ENCODE measurements at regions not wholly inside any gene's neighbourhood (a gene's known extent, or its start where the extent isn't known, plus 50 kb on each side); places are given as distances from the start of the nearest gene placed in this dataset.

DNA sequence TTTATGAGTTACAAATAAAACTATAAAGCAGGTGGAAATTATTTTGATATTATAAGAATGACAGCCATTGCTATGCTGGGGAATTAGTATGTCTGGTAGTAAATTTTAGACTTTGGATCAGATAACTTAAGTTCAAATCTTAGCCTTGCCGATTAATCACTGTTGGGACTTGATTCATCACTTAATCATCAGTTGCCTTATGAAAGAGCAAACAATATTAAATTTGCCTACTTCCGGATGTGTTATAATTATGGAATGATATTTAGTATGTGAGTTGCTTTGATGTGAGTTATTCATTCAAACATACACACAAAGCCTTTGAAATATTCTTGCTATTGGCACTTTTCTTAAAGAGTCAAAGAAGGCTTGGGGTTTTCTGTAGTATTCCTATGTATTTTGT lies 717.7 kb downstream of the BRINP1 start (continued):
- TF ChIP-seq, protein P1, sequence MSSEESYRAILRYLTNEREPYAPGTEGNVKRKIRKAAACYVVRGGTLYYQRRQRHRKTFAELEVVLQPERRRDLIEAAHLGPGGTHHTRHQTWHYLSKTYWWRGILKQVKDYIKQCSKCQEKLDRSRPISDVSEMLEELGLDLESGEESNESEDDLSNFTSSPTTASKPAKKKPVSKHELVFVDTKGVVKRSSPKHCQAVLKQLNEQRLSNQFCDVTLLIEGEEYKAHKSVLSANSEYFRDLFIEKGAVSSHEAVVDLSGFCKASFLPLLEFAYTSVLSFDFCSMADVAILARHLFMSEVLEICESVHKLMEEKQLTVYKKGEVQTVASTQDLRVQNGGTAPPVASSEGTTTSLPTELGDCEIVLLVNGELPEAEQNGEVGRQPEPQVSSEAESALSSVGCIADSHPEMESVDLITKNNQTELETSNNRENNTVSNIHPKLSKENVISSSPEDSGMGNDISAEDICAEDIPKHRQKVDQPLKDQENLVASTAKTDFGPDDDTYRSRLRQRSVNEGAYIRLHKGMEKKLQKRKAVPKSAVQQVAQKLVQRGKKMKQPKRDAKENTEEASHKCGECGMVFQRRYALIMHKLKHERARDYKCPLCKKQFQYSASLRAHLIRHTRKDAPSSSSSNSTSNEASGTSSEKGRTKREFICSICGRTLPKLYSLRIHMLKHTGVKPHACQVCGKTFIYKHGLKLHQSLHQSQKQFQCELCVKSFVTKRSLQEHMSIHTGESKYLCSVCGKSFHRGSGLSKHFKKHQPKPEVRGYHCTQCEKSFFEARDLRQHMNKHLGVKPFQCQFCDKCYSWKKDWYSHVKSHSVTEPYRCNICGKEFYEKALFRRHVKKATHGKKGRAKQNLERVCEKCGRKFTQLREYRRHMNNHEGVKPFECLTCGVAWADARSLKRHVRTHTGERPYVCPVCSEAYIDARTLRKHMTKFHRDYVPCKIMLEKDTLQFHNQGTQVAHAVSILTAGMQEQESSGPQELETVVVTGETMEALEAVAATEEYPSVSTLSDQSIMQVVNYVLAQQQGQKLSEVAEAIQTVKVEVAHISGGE (CRISPR knock-in tag; IDR thresholded peaks at IDR 0.05): no peak
- TF ChIP-seq MYB (IDR thresholded peaks at IDR 0.05; ENCODE audit: borderline replicate concordance, low read depth, low read length) (no peak), HDAC6 (IDR thresholded peaks at IDR 0.05; ENCODE audit: unreplicated experiment) (no peak), ZZZ3 (IDR thresholded peaks at IDR 0.05; ENCODE audit: control insufficient read depth, insufficient read length, low read depth) (no peak), PML (IDR thresholded peaks at IDR 0.05; ENCODE audit: low read length) (no peak), NFYA (IDR thresholded peaks at IDR 0.05; ENCODE audit: borderline replicate concordance, low read depth, low read length) (no peak), ATF7 (IDR thresholded peaks at IDR 0.05; ENCODE audit: low read depth) (no peak)

DNA sequence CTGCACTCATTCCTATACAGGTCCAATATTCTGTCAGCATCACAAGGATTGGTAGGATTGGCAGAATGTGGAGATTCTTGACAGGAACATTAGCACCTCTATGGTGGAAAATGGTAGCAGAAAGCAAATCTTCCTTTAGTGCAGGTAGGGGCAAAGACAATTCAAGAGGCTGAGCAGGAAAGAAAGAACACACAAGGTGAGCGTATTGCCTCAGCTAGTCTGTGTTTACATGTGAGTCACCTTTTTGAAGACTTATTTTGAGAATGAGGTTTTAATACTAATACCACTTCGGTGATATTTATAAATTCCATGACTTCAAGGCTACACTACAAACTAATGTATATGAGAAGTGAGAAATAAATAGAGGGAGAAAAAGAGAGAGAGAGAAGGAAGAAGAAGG lies 717.0 kb downstream of the BRINP1 start:
- H3K27me3 ChIP-seq (replicated peaks in 1 of 2; ENCODE audit: control insufficient read depth in 2 of 2, insufficient read depth in 2 of 2, low read length in 1 of 2): no peaks in the 10 kb centered on the region
- H3K4me1 ChIP-seq (ENCODE audit: control insufficient read depth, insufficient read depth, low read length): no peaks in the 10 kb centered on the region
- H3K9ac ChIP-seq (ENCODE audit: control insufficient read depth, insufficient read depth, low read length): no peak overlapping the region
- no peaks in the 10 kb centered on the region for H3K9me3 ChIP-seq (replicated peaks; ENCODE audit: control insufficient read depth, insufficient read depth, low read length)
- 2% methylated on average over 2 of the region's 2 CpGs for WGBS (ENCODE audit: insufficient coverage, insufficient replicate concordance, low lambda C conversion rate, missing lambda C conversion rate)
- H3K4me3 ChIP-seq: no peak overlapping the region
- CTCF ChIA-PET: no interaction called here
- in situ Hi-C loops (cut with MboI) (no loop called here), intact Hi-C loops (cut with micrococcal nuclease; ENCODE audit: unreplicated experiment) (no loop called here)
- SMC1A ChIA-PET (ENCODE audit: uncharacterized antibody, unreplicated experiment): no interaction called here
- DNase-seq (ENCODE audit: low read depth, low spot score) (no peak), FAIRE-seq (no peak), ATAC-seq (no peak)
- no TSS peak for BruUV-seq (replicated peaks)
- POLR2A ChIA-PET: no interaction called here
- H4K20me1 ChIP-seq (ENCODE audit: control insufficient read depth, insufficient read depth): no peaks in the 10 kb centered on the region
- H3K79me2 ChIP-seq (ENCODE audit: control insufficient read depth, insufficient read depth, low read length): no peaks in the 10 kb centered on the region
- RAD21 ChIA-PET (ENCODE audit: unreplicated experiment): no interaction called here
- TF ChIP-seq, protein P2, sequence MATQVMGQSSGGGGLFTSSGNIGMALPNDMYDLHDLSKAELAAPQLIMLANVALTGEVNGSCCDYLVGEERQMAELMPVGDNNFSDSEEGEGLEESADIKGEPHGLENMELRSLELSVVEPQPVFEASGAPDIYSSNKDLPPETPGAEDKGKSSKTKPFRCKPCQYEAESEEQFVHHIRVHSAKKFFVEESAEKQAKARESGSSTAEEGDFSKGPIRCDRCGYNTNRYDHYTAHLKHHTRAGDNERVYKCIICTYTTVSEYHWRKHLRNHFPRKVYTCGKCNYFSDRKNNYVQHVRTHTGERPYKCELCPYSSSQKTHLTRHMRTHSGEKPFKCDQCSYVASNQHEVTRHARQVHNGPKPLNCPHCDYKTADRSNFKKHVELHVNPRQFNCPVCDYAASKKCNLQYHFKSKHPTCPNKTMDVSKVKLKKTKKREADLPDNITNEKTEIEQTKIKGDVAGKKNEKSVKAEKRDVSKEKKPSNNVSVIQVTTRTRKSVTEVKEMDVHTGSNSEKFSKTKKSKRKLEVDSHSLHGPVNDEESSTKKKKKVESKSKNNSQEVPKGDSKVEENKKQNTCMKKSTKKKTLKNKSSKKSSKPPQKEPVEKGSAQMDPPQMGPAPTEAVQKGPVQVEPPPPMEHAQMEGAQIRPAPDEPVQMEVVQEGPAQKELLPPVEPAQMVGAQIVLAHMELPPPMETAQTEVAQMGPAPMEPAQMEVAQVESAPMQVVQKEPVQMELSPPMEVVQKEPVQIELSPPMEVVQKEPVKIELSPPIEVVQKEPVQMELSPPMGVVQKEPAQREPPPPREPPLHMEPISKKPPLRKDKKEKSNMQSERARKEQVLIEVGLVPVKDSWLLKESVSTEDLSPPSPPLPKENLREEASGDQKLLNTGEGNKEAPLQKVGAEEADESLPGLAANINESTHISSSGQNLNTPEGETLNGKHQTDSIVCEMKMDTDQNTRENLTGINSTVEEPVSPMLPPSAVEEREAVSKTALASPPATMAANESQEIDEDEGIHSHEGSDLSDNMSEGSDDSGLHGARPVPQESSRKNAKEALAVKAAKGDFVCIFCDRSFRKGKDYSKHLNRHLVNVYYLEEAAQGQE (IDR thresholded peaks at IDR 0.05; ENCODE audit: low read depth, low read length): no peak
- no peak for TF ChIP-seq SUPT20H (IDR thresholded peaks at IDR 0.05; ENCODE audit: borderline replicate concordance, control insufficient read depth, low read depth, low read length)
- TF ChIP-seq, protein P3, sequence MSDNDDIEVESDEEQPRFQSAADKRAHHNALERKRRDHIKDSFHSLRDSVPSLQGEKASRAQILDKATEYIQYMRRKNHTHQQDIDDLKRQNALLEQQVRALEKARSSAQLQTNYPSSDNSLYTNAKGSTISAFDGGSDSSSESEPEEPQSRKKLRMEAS (IDR thresholded peaks at IDR 0.05; ENCODE audit: low read depth, low read length): no peak
- TF ChIP-seq PAX8 (IDR thresholded peaks at IDR 0.05): no peak
- no peak for TF ChIP-seq SREBF2 (IDR thresholded peaks at IDR 0.05; ENCODE audit: low read length)
- no peak for TF ChIP-seq JUNB (IDR thresholded peaks at IDR 0.05)
- TF ChIP-seq ZSCAN29 (IDR thresholded peaks at IDR 0.05): no peak
- TF ChIP-seq MTA2 (IDR thresholded peaks at IDR 0.05; ENCODE audit: low read depth): no peak
- TF ChIP-seq, protein P4, sequence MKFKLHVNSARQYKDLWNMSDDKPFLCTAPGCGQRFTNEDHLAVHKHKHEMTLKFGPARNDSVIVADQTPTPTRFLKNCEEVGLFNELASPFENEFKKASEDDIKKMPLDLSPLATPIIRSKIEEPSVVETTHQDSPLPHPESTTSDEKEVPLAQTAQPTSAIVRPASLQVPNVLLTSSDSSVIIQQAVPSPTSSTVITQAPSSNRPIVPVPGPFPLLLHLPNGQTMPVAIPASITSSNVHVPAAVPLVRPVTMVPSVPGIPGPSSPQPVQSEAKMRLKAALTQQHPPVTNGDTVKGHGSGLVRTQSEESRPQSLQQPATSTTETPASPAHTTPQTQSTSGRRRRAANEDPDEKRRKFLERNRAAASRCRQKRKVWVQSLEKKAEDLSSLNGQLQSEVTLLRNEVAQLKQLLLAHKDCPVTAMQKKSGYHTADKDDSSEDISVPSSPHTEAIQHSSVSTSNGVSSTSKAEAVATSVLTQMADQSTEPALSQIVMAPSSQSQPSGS (IDR thresholded peaks at IDR 0.05; ENCODE audit: low read length): no peak
- TF ChIP-seq NR2F1 (conservative IDR thresholded peaks at IDR 0.05): no peak
- no peak for TF ChIP-seq IKZF2 (IDR thresholded peaks at IDR 0.05)
- H3K27ac ChIP-seq (ENCODE audit: control insufficient read depth, insufficient read depth): no peak overlapping the region
- H3K4me2 ChIP-seq (ENCODE audit: control insufficient read depth, insufficient read depth): no peak overlapping the region
- no peaks in the 10 kb centered on the region for H3K36me3 ChIP-seq (ENCODE audit: control insufficient read depth in 2 of 2, insufficient read depth in 2 of 2, low read length in 1 of 2)
- no peak overlapping the region for H2AFZ ChIP-seq (ENCODE audit: control insufficient read depth, low read depth, low read length)

Measured in GM12878 (cell line).